RWPE2 (cell line): ENCODE measurements at regions not wholly inside any gene's neighbourhood (a gene's known extent, or its start where the extent isn't known, plus 50 kb on each side); places are given as distances from the start of the nearest gene placed in this dataset.

ENCODE experiments used
- ATAC-seq: fragments of 200-7000 bp; cut with Tn5 transposase; 3 replicates; pipeline ENCODE4 v1.9.1; 2021; ENCODE audit warnings: low read depth
- DNase-seq: peaks from one replicate; pipeline ENCODE4 v3.0.0-alpha.2; 2020; ENCODE audit warnings: low spot score
- H3K27ac ChIP-seq: fragments of 450-650 bp; 2 replicates; pipeline ENCODE4 v1.5.1; 2017; ENCODE audit warnings: mild to moderate bottlenecking; ENCODE audit not compliant: poor library complexity, severe bottlenecking
- H3K27me3 ChIP-seq: fragments of 250-450 bp; sonication (Bioruptor Pico); 2 replicates; pipeline ENCODE4 v1.5.1; 2021; ENCODE audit warnings: mild to moderate bottlenecking, moderate library complexity; ENCODE audit not compliant: insufficient read depth, poor library complexity, severe bottlenecking
- H3K36me3 ChIP-seq: fragments of 250-450 bp; sonication (Bioruptor Pico); 2 replicates; pipeline ENCODE4 v1.5.1; 2020; ENCODE audit warnings: low read depth, mild to moderate bottlenecking, moderate library complexity
- H3K4me1 ChIP-seq: fragments of 250-450 bp; sonication (Bioruptor Pico); 2 replicates; pipeline ENCODE4 v1.5.1; 2021; ENCODE audit warnings: mild to moderate bottlenecking, moderate library complexity; ENCODE audit not compliant: insufficient read depth, poor library complexity, severe bottlenecking
- H3K4me3 ChIP-seq: fragments of 250-450 bp; sonication (Bioruptor Pico); 2 replicates; pipeline ENCODE4 v1.5.1; 2021; ENCODE audit warnings: mild to moderate bottlenecking, moderate library complexity; ENCODE audit not compliant: severe bottlenecking
- H3K9me3 ChIP-seq: fragments of 250-450 bp; sonication (Bioruptor Pico); 2 replicates; pipeline ENCODE4 v1.5.1; 2021; ENCODE audit warnings: mild to moderate bottlenecking, moderate library complexity; ENCODE audit not compliant: severe bottlenecking
- TF ChIP-seq, protein P1 (sequence below): fragments of 450-650 bp; IDR thresholded peaks from one replicate; pipeline ENCODE4 v1.5.1; 2017; ENCODE audit warnings: mild to moderate bottlenecking, moderate library complexity; ENCODE audit not compliant: poor library complexity, severe bottlenecking

DNA sequence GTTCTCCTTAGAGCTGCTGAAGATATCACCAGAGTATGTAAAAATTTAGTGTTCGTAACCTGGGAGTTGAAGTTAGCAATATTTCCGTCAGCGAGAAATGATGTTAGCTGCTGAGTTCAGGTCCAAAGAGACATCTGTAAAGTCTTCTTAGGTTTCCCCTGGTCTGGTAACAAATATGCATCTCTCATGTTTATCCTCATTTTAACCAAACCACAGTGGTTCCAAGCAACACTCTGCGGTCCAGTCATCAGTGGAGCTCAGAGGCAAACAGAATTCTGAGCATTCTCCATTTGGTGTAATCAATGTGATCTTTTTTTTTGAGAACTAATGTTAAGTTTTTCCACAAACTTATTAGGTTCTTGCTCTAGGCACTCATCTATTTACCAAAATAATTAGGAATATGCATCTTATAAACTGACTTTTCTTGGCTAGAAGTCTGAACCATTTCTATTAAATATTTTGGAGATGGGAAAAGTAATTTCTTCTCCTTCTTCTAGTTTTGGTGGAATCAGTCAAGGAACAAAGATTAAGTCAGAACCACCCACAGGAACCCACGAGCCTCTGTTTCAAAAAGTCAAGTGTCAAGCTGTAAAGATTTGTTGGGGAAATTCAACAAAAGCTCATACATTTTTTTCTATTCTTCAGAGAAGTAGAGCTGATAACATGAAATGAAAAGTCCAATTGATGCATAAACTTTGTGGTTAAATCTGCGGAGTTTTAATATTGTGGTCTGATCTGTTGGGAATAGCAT is 64.7 kb downstream of the IFNG start:
- no peak for ATAC-seq
- TF ChIP-seq, protein P1, sequence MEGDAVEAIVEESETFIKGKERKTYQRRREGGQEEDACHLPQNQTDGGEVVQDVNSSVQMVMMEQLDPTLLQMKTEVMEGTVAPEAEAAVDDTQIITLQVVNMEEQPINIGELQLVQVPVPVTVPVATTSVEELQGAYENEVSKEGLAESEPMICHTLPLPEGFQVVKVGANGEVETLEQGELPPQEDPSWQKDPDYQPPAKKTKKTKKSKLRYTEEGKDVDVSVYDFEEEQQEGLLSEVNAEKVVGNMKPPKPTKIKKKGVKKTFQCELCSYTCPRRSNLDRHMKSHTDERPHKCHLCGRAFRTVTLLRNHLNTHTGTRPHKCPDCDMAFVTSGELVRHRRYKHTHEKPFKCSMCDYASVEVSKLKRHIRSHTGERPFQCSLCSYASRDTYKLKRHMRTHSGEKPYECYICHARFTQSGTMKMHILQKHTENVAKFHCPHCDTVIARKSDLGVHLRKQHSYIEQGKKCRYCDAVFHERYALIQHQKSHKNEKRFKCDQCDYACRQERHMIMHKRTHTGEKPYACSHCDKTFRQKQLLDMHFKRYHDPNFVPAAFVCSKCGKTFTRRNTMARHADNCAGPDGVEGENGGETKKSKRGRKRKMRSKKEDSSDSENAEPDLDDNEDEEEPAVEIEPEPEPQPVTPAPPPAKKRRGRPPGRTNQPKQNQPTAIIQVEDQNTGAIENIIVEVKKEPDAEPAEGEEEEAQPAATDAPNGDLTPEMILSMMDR: no peak
- no peaks in the 10 kb centered on the region for H3K27me3 ChIP-seq
- H3K4me1 ChIP-seq: peaks cover 17% of the 10 kb centered on the region
- H3K27ac ChIP-seq: no peak overlapping the region
- H3K4me3 ChIP-seq: no peak overlapping the region
- no peaks in the 10 kb centered on the region for H3K9me3 ChIP-seq
- H3K36me3 ChIP-seq: no peaks in the 10 kb centered on the region
- no peak for DNase-seq

DNA sequence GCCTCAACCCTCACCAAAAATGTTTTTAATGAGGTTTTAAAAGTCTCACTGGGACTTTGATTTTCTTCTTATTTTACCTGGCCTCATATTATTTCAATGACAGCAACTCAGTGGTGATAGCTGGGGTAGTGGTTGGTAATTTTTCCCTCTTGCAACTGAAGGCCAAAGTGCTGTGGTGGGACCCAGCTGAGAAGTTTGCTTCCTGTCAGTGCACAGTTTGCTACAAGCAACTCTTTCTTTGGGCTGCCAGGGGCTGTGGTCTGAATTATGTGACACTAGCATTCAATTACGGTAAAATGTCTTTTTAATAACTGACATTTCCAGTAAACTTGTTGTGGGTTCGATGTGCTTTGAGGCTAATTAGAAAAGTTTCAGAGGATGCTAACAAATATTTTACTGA is 65.3 kb downstream of the IFNG start:
- Histone ChIP-seq H3K4me1 (peaks cover 12% of the 10 kb centered on the region), H3K27ac (no peak overlapping the region), H3K9me3 (no peaks in the 10 kb centered on the region), H3K4me3 (no peak overlapping the region), H3K27me3 (no peaks in the 10 kb centered on the region), H3K36me3 (no peaks in the 10 kb centered on the region)
- TF ChIP-seq, protein P1: no peak
- DNase-seq (no peak), ATAC-seq (no peak)

DNA sequence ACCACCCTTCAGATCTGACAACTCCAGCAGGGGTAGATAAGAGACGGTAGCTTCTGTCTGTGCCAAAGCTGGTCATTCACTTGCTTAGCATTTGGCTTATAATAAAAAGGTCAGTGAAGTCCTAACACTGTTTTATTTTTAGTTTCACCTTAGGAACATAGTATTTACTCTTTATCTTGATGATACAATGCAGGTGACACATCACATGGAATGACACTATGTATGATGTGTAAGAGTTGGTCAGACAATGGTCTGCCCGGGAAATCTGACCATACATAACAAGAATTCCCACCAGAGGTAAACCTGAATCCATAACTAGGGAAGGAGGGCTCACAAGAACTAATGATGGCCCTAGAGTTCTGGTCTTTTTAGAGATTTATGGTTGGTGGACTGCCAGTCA is 66.6 kb downstream of the IFNG start:
- Histone ChIP-seq H3K36me3 (no peaks in the 10 kb centered on the region), H3K4me3 (no peak overlapping the region), H3K27me3 (no peaks in the 10 kb centered on the region), H3K9me3 (peaks cover 3% of the 10 kb centered on the region), H3K27ac (no peak overlapping the region), H3K4me1 (peaks cover 12% of the 10 kb centered on the region)
- DNase-seq (no peak), ATAC-seq (no peak)
- TF ChIP-seq, protein P1: no peak

DNA sequence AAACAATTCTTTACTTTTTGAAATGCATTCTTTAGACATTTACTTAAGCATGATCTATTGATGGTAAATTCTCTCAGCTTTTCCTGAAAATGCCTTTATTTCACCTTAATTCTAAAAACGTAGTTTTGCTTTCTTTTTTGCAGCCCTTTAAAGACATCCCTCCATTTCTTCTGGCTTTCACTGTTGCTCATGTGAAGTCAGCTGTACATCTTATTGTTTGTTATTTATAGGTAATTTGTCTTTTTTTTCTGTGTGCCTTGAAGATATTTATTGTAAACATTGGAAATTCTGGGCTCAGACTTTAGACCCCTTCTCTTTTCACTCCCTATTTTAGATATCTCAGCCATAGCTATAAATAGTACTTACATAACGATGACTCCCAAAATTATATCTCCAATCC is 70.4 kb downstream of the IFNG start:
- Histone ChIP-seq H3K36me3 (no peaks in the 10 kb centered on the region), H3K27ac (no peak overlapping the region), H3K9me3 (peaks cover 3% of the 10 kb centered on the region), H3K4me1 (no peaks in the 10 kb centered on the region), H3K4me3 (no peak overlapping the region), H3K27me3 (peaks cover 4% of the 10 kb centered on the region)
- TF ChIP-seq, protein P1: no peak
- ATAC-seq: no peak
- no peak for DNase-seq

DNA sequence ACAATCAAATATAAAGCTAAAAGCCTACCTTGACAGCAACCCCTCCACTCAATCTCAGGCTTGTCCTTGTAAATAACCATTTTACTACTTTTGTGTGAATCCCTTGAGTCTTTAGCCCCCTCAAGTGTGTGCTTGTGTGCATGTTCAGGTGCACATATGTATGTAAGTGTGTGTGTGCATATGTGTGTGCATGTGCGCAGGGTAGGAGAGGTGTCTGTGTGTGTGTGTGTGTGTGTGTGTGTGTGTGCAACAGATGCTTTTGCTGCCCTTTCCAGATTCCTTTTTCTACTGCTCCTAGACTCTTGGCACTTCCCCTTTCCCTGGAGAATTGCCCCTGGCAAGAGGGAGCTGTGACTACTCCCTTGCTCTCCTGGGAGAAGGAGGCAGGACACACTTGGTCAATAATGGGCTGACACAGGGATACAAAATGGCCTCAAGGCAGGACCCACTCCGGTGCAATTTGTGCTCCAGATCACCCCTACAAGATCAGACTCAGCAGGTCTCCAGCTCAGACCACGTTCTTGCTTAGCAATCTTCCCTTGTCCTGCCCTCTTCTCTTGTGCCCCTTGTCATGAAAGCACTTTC is 73.4 kb downstream of the IFNG start:
- TF ChIP-seq, protein P1: no peak
- Histone ChIP-seq H3K27ac (no peak overlapping the region), H3K4me1 (no peaks in the 10 kb centered on the region), H3K9me3 (peaks cover 3% of the 10 kb centered on the region), H3K27me3 (peaks cover 4% of the 10 kb centered on the region), H3K36me3 (no peaks in the 10 kb centered on the region), H3K4me3 (no peak overlapping the region)
- DNase-seq: no peak
- ATAC-seq: no peak
